ENCODE measurements at regions not wholly inside any gene's neighbourhood (a gene's known extent, or its start where the extent isn't known, plus 50 kb on each side); places are given as distances from the start of the nearest gene placed in this dataset.

GRCh38 chr2:153189091-153189888 is 289.3 kb downstream of the RPRM start:
- no peak for DNase-seq

GRCh38 chr2:153179808-153180207 is 298.8 kb downstream of the RPRM start:
- DNase-seq, result no peak

- no peak for DNase-seq
These were observed 309.0 kb downstream of the RPRM start for GRCh38 chr2:153169609-153170008.

GRCh38 chr2:153165021-153165420 is 313.5 kb downstream of the RPRM start:
- DNase-seq, result no peak

GRCh38 chr2:153163055-153163454 is 315.5 kb downstream of the RPRM start:
- DNase-seq, result peak; percentile 16

- DNase-seq, result no peak
These were observed 321.8 kb downstream of the RPRM start for GRCh38 chr2:153156743-153157142.

- no peak for DNase-seq
These were observed 326.5 kb downstream of the RPRM start for GRCh38 chr2:153152036-153152435.

- DNase-seq, result no peak
These were observed 333.0 kb downstream of the RPRM start for GRCh38 chr2:153145470-153145978.

- DNase-seq, result no peak
These were observed 335.0 kb downstream of the RPRM start for GRCh38 chr2:153143540-153143939.

- DNase-seq, result no peak
These were observed 338.1 kb downstream of the RPRM start for GRCh38 chr2:153140498-153140897.

- DNase-seq, result no peak
These were observed 339.7 kb downstream of the RPRM start for GRCh38 chr2:153138651-153139375.

GRCh38 chr2:153136216-153136615 is 342.3 kb downstream of the RPRM start:
- no peak for DNase-seq

- no peak for DNase-seq
These were observed 343.8 kb downstream of the RPRM start for GRCh38 chr2:153134725-153135124.

- DNase-seq, result no peak
These were observed 344.8 kb downstream of the RPRM start for GRCh38 chr2:153133716-153134115.

- no peak for DNase-seq
These were observed 346.1 kb downstream of the RPRM start for GRCh38 chr2:153132418-153132817.

GRCh38 chr2:153115141-153115540 is 363.4 kb downstream of the RPRM start:
- no peak for DNase-seq

GRCh38 chr2:153110486-153110885 is 368.1 kb downstream of the RPRM start:
- no peak for DNase-seq

GRCh38 chr2:153109793-153110192 is 368.8 kb downstream of the RPRM start:
- no peak for DNase-seq

GRCh38 chr2:153106802-153107477 is 371.6 kb downstream of the RPRM start:
- no peak for DNase-seq

- DNase-seq, result no peak
These were observed 372.6 kb downstream of the RPRM start for GRCh38 chr2:153105829-153106578.

- DNase-seq, result no peak
These were observed 377.4 kb downstream of the RPRM start for GRCh38 chr2:153101187-153101586.

- DNase-seq, result no peak
These were observed 378.4 kb downstream of the RPRM start for GRCh38 chr2:153100151-153100550.

- DNase-seq, result no peak
These were observed 379.7 kb downstream of the ARL6IP6 start for GRCh38 chr2:153098073-153098472.

Measured in CD4-positive, alpha-beta T cell treated with Interleukin-10 for 1 hour (primary cell).